Keratinocyte (primary cell): ENCODE measurements at regions not wholly inside any gene's neighbourhood (a gene's known extent, or its start where the extent isn't known, plus 50 kb on each side); places are given as distances from the start of the nearest gene placed in this dataset.

Source experiments
- EZH2 ChIP-seq: IDR thresholded peaks from one replicate; pipeline ENCODE4 v1.6.1; 2012; ENCODE audit warnings: inconsistent platforms, mild to moderate bottlenecking, low read length, moderate library complexity
- TF ChIP-seq, protein P1 (sequence below), 3 experiments: IDR thresholded peaks in 1 of 3; conservative IDR thresholded peaks in 1 of 3; optimal IDR thresholded peaks in 1 of 3; 2 replicates in 2 of 3; 3 replicates in 1 of 3; pipeline versions ENCODE3 to v1.5.1; 2011; ENCODE audit warnings: low read length in 3 of 3, mild to moderate bottlenecking in 3 of 3, moderate library complexity in 2 of 3, control low read depth in 1 of 3, inconsistent platforms in 1 of 3; ENCODE audit not compliant: insufficient read depth in 2 of 3; ENCODE audit errors: extremely low read depth in 1 of 3

DNA sequence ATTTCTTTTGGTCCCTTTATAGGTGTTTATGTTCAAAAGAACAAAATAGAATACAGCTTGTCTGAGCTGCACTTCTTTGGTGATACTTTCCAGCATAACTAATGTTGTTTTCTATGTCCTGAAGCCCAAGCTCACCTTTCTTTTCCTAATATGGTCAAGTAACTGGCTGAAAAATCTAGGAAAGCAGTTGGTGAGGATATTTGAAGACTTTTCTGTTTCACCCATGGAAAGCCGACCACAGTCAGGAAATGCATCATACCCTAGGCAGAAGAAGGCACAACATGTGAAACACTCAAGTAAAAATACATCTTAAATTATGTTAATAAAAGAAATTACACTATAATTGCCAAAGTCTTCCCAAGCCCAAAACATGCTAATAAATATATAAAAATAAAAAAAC, 337.0 kb downstream of the PDGFC start:
- TF ChIP-seq EZH2, result no peak
- TF ChIP-seq, protein P1, sequence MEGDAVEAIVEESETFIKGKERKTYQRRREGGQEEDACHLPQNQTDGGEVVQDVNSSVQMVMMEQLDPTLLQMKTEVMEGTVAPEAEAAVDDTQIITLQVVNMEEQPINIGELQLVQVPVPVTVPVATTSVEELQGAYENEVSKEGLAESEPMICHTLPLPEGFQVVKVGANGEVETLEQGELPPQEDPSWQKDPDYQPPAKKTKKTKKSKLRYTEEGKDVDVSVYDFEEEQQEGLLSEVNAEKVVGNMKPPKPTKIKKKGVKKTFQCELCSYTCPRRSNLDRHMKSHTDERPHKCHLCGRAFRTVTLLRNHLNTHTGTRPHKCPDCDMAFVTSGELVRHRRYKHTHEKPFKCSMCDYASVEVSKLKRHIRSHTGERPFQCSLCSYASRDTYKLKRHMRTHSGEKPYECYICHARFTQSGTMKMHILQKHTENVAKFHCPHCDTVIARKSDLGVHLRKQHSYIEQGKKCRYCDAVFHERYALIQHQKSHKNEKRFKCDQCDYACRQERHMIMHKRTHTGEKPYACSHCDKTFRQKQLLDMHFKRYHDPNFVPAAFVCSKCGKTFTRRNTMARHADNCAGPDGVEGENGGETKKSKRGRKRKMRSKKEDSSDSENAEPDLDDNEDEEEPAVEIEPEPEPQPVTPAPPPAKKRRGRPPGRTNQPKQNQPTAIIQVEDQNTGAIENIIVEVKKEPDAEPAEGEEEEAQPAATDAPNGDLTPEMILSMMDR (optimal IDR thresholded peaks at IDR 0.05 in 1 of 3, IDR thresholded peaks at IDR 0.05 in 1 of 3, conservative IDR thresholded peaks at IDR 0.05 in 1 of 3; ENCODE audit: extremely low read depth in 1 of 3, insufficient read depth in 2 of 3, low read length in 3 of 3), result no peak
